Stomach (tissue), 8 donors: ENCODE measurements at regions not wholly inside any gene's neighbourhood (a gene's known extent, or its start where the extent isn't known, plus 50 kb on each side); places are given as distances from the start of the nearest gene placed in this dataset.

ENCODE experiments used
- DNase-seq, 2 donors: peaks; one replicate each; pipeline versions ENCODE4 v3.0.0 to v3.0.0-alpha.2; 2013 to 2019
- H3K27ac ChIP-seq, 5 donors: fragments of 200-600 bp in 4 of 5; sonication (generic) in 4 of 5; one replicate each; pipeline ENCODE4 v1.5.1; 2013 to 2019; ENCODE audit warnings: mild to moderate bottlenecking in 1 of 5, moderate library complexity in 1 of 5
- H3K27me3 ChIP-seq, 3 donors: fragments of 200-600 bp; sonication (generic); one replicate each; pipeline ENCODE4 v1.5.1; 2017 to 2019; ENCODE audit warnings: mixed run types in 1 of 3
- H3K36me3 ChIP-seq, 4 donors: fragments of 200-600 bp; sonication (generic); 1 replicate in 3 of 4; 2 replicates in 1 of 4; pipeline ENCODE4 v1.5.1; 2016 to 2019
- H3K4me1 ChIP-seq, 4 donors: fragments of 200-600 bp; sonication (generic); one replicate each; pipeline ENCODE4 v1.5.1; 2016 to 2019
- H3K4me3 ChIP-seq, 4 donors: fragments of 200-600 bp; sonication (generic) in 3 of 4; one replicate each; pipeline ENCODE4 v1.5.1; 2016 to 2019; ENCODE audit warnings: mild to moderate bottlenecking in 1 of 4
- H3K9me3 ChIP-seq, 4 donors: fragments of 200-600 bp; sonication (generic); one replicate each; pipeline ENCODE4 v1.5.1; 2016 to 2019
- CTCF ChIP-seq, 7 experiments: fragments of 450-650 bp in 4 of 7; fragments of 200-600 bp in 3 of 7; sonication (generic) in 3 of 7; IDR thresholded peaks; one replicate each; pipeline ENCODE4 v1.5.1; 2016 to 2019; ENCODE audit warnings: antibody characterized with exemption in 7 of 7, control low read depth in 2 of 7, mild to moderate bottlenecking in 1 of 7
- EP300 ChIP-seq: sonication (generic); formaldehyde crosslinking; IDR thresholded peaks from one replicate; pipeline ENCODE4 v1.6.1; 2017; ENCODE audit warnings: antibody characterized with exemption
- POLR2A ChIP-seq, 4 donors: fragments of 450-650 bp; IDR thresholded peaks; one replicate each; pipeline ENCODE4 v1.6.1; 2016; ENCODE audit warnings: antibody characterized with exemption in 4 of 4, control low read depth in 2 of 4, mild to moderate bottlenecking in 1 of 4, moderate library complexity in 1 of 4
- POLR2AphosphoS5 ChIP-seq, 3 donors: sonication (generic); formaldehyde crosslinking; IDR thresholded peaks; one replicate each; pipeline ENCODE4 v1.6.1; 2016; ENCODE audit warnings: antibody characterized with exemption in 3 of 3
- WGBS, 5 donors: extraction: QIAGEN DNeasy Blood & Tissue Kit in 3 of 5; methylation state at CpG; one replicate each; pipeline versions ENCODE4 v1.1.5 to v1.1.7; 2013 to 2018; 5-methylcytosine and 5-hydroxymethylcytosine counted together
- intact Hi-C: fragments of 100-400 bp; cut with DNase I; formaldehyde crosslinking; loops from one replicate; pipeline ENCODE4 v1.15.1; 2023; ENCODE audit warnings: low total_unique reads
- donor health status: healthy with polysubstance abuse.
- donor health status: Bipolar disorder and iron deficiency.
- donor health status: healthy.

GRCh38 chr16:9541723-9542122 is 450.3 kb downstream of the HAPSTR1 start:
- Histone ChIP-seq H3K4me1 (no peaks in the 10 kb centered on the region), H3K27ac (no peak overlapping the region), H3K4me3 (no peak overlapping the region), H3K9me3 (peaks cover 0 to 15% (median 14%) of the 10 kb centered on the region in 4 donors), H3K27me3 (no peaks in the 10 kb centered on the region), H3K36me3 (no peaks in the 10 kb centered on the region)
- TF ChIP-seq POLR2AphosphoS5 (IDR thresholded peaks at IDR 0.05) (no peak), EP300 (no peak), CTCF (IDR thresholded peaks at IDR 0.05) (no peak), POLR2A (IDR thresholded peaks at IDR 0.05) (no peak)
- WGBS, 5 donors, result 78 to 89% (median 84%) methylated on average over 5 of the region's 5 CpGs
- intact Hi-C loops, result no loop called here
- DNase-seq, result no peak

- WGBS, 5 donors, result 55 to 64% (median 60%) methylated on average over 8 of the region's 8 CpGs
Measured at GRCh38 chr16:9542165-9542755, 450.8 kb downstream of the HAPSTR1 start.

GRCh38 chr16:9545522-9546437 is 454.3 kb downstream of the HAPSTR1 start:
- intact Hi-C loops, result no loop called here
- Histone ChIP-seq H3K36me3 (no peaks in the 10 kb centered on the region), H3K27me3 (no peaks in the 10 kb centered on the region), H3K4me1 (no peaks in the 10 kb centered on the region), H3K9me3 (peaks cover 0 to 7% (median 0%) of the 10 kb centered on the region in 4 donors), H3K27ac (no peak overlapping the region), H3K4me3 (no peak overlapping the region)
- WGBS, 5 donors, result 41 to 68% (median 51%) methylated on average over 7 of the region's 7 CpGs
- no peak for DNase-seq
- TF ChIP-seq CTCF (IDR thresholded peaks at IDR 0.05) (no peak), POLR2AphosphoS5 (IDR thresholded peaks at IDR 0.05) (no peak), POLR2A (IDR thresholded peaks at IDR 0.05) (no peak), EP300 (no peak)

More at GRCh38 chr16:9542165-9542755, 450.8 kb downstream of the HAPSTR1 start:
- Histone ChIP-seq H3K27ac (no peak overlapping the region), H3K4me1 (no peaks in the 10 kb centered on the region), H3K36me3 (no peaks in the 10 kb centered on the region), H3K27me3 (no peaks in the 10 kb centered on the region), H3K4me3 (no peak overlapping the region), H3K9me3 (peaks cover 0 to 15% (median 14%) of the 10 kb centered on the region in 4 donors)
- no peak for DNase-seq
- intact Hi-C loops, result no loop called here
- no peak for TF ChIP-seq POLR2AphosphoS5 (IDR thresholded peaks at IDR 0.05)
- TF ChIP-seq POLR2A (IDR thresholded peaks at IDR 0.05), result no peak
- no peak for TF ChIP-seq EP300
- no peak for TF ChIP-seq CTCF (IDR thresholded peaks at IDR 0.05)

GRCh38 chr16:9546438-9546786 is 455.0 kb downstream of the HAPSTR1 start:
- intact Hi-C loops, result no loop called here
- 86 to 94% (median 92%) methylated on average over 2 of the region's 2 CpGs for whole genome bisulfite sequencing, 5 donors
- TF ChIP-seq CTCF (IDR thresholded peaks at IDR 0.05) (no peak), EP300 (no peak), POLR2AphosphoS5 (IDR thresholded peaks at IDR 0.05) (no peak), POLR2A (IDR thresholded peaks at IDR 0.05) (no peak)
- H3K36me3 ChIP-seq, result no peaks in the 10 kb centered on the region
- H3K9me3 ChIP-seq, result peaks cover 0 to 13% (median 3%) of the 10 kb centered on the region in 4 donors
- no peak overlapping the region for H3K27ac ChIP-seq
- no peak for DNase-seq
- no peaks in the 10 kb centered on the region for H3K4me1 ChIP-seq
- no peaks in the 10 kb centered on the region for H3K27me3 ChIP-seq
- H3K4me3 ChIP-seq, result no peak overlapping the region
